ENCODE measurements at regions not wholly inside any gene's neighbourhood (a gene's known extent, or its start where the extent isn't known, plus 50 kb on each side); places are given as distances from the start of the nearest gene placed in this dataset.
"Not testable (repeated sequence)": the region's sequence is repeated elsewhere in the genome, so short reads cannot be mapped to it uniquely, and the experiment has no call there.

- H3F3A ChIP-seq (ENCODE audit: control insufficient read depth, insufficient read depth) = no peaks in the 10 kb centered on the region
- no peak overlapping the region for H3K27ac ChIP-seq (ENCODE audit: low read depth, low read length)
- no peaks in the 10 kb centered on the region for H4K20me1 ChIP-seq (ENCODE audit: control insufficient read depth, insufficient read depth, low read depth, low read length)
- H3K79me2 ChIP-seq (ENCODE audit: control insufficient read depth, low read length) = no peaks in the 10 kb centered on the region
- no peaks in the 10 kb centered on the region for H3K9me3 ChIP-seq (ENCODE audit: control insufficient read depth, insufficient read depth, low read length)
- H3K36me3 ChIP-seq (ENCODE audit: control insufficient read depth, low read length) = no peaks in the 10 kb centered on the region
- no peaks in the 10 kb centered on the region for H3K27me3 ChIP-seq (ENCODE audit: control insufficient read depth, low read length)
- no peaks in the 10 kb centered on the region for H3K9me2 ChIP-seq (replicated peaks; ENCODE audit: control insufficient read depth, low read length)
- no peaks in the 10 kb centered on the region for H3K4me1 ChIP-seq (ENCODE audit: control insufficient read depth, low read length)
- H3K4me3 ChIP-seq (ENCODE audit: low read length) = no peak overlapping the region
- no peak for TF ChIP-seq CTCF (IDR thresholded peaks at IDR 0.05; ENCODE audit: low read depth, low read length, poor library complexity, severe bottlenecking)
- TF ChIP-seq EZH2phosphoT487 (IDR thresholded peaks at IDR 0.05; ENCODE audit: borderline replicate concordance, low read length) = no peak
- H3K4me2 ChIP-seq (ENCODE audit: low read length) = no peak overlapping the region
These were observed 511.9 kb downstream of the CCDC171 start for GRCh38 chr9:16064771-16065170.

- not testable (repeated sequence) for H3K79me2 ChIP-seq (ENCODE audit: control insufficient read depth, low read length); H3K4me3 ChIP-seq (ENCODE audit: low read length); H3K9me3 ChIP-seq (ENCODE audit: control insufficient read depth, insufficient read depth, low read length); H3K9me2 ChIP-seq (replicated peaks; ENCODE audit: control insufficient read depth, low read length); H3K4me2 ChIP-seq (ENCODE audit: low read length); H3K27ac ChIP-seq (ENCODE audit: low read depth, low read length); H4K20me1 ChIP-seq (ENCODE audit: control insufficient read depth, insufficient read depth, low read depth, low read length); H3F3A ChIP-seq (ENCODE audit: control insufficient read depth, insufficient read depth); H3K36me3 ChIP-seq (ENCODE audit: control insufficient read depth, low read length); H3K4me1 ChIP-seq (ENCODE audit: control insufficient read depth, low read length); H3K27me3 ChIP-seq (ENCODE audit: control insufficient read depth, low read length)
These were observed 513.4 kb downstream of the CCDC171 start for GRCh38 chr9:16066201-16066600.

- Histone ChIP-seq H3K4me2 (ENCODE audit: low read length) (no peak overlapping the region), H3K36me3 (ENCODE audit: control insufficient read depth, low read length) (no peaks in the 10 kb centered on the region), H3K9me3 (ENCODE audit: control insufficient read depth, insufficient read depth, low read length) (no peaks in the 10 kb centered on the region), H3K4me3 (ENCODE audit: low read length) (no peak overlapping the region), H3K27ac (ENCODE audit: low read depth, low read length) (no peak overlapping the region), H3K79me2 (ENCODE audit: control insufficient read depth, low read length) (no peaks in the 10 kb centered on the region), H3K9me2 (replicated peaks; ENCODE audit: control insufficient read depth, low read length) (no peaks in the 10 kb centered on the region), H3K4me1 (ENCODE audit: control insufficient read depth, low read length) (no peaks in the 10 kb centered on the region), H4K20me1 (ENCODE audit: control insufficient read depth, insufficient read depth, low read depth, low read length) (no peaks in the 10 kb centered on the region), H3K27me3 (ENCODE audit: control insufficient read depth, low read length) (no peaks in the 10 kb centered on the region), H3F3A (ENCODE audit: control insufficient read depth, insufficient read depth) (no peaks in the 10 kb centered on the region)
- no peak for TF ChIP-seq CTCF (IDR thresholded peaks at IDR 0.05; ENCODE audit: low read depth, low read length, poor library complexity, severe bottlenecking)
- no peak for TF ChIP-seq EZH2phosphoT487 (IDR thresholded peaks at IDR 0.05; ENCODE audit: borderline replicate concordance, low read length)
These were observed 515.6 kb downstream of the CCDC171 start for GRCh38 chr9:16068476-16068875.

GRCh38 chr9:16069249-16069648, 516.4 kb downstream of the CCDC171 start:
- Histone ChIP-seq H3K9me2 (replicated peaks; ENCODE audit: control insufficient read depth, low read length) (no peaks in the 10 kb centered on the region), H3K4me1 (ENCODE audit: control insufficient read depth, low read length) (no peaks in the 10 kb centered on the region), H3K27ac (ENCODE audit: low read depth, low read length) (no peak overlapping the region), H3F3A (ENCODE audit: control insufficient read depth, insufficient read depth) (no peaks in the 10 kb centered on the region), H4K20me1 (ENCODE audit: control insufficient read depth, insufficient read depth, low read depth, low read length) (no peaks in the 10 kb centered on the region), H3K79me2 (ENCODE audit: control insufficient read depth, low read length) (no peaks in the 10 kb centered on the region), H3K4me3 (ENCODE audit: low read length) (no peak overlapping the region), H3K27me3 (ENCODE audit: control insufficient read depth, low read length) (no peaks in the 10 kb centered on the region), H3K36me3 (ENCODE audit: control insufficient read depth, low read length) (no peaks in the 10 kb centered on the region), H3K4me2 (ENCODE audit: low read length) (no peak overlapping the region), H3K9me3 (ENCODE audit: control insufficient read depth, insufficient read depth, low read length) (no peaks in the 10 kb centered on the region)
- no peak for TF ChIP-seq CTCF (IDR thresholded peaks at IDR 0.05; ENCODE audit: low read depth, low read length, poor library complexity, severe bottlenecking)
- no peak for TF ChIP-seq EZH2phosphoT487 (IDR thresholded peaks at IDR 0.05; ENCODE audit: borderline replicate concordance, low read length)
